Posterior vena cava (tissue), 2 donors: ENCODE measurements at regions not wholly inside any gene's neighbourhood (a gene's known extent, or its start where the extent isn't known, plus 50 kb on each side); places are given as distances from the start of the nearest gene placed in this dataset.
"Not testable (repeated sequence)": the region's sequence is repeated elsewhere in the genome, so short reads cannot be mapped to it uniquely, and the experiment has no call there.

ENCODE experiments used
- DNase-seq: peaks from one replicate; pipeline ENCODE4 v3.0.0-alpha.2; 2020; ENCODE audit warnings: low spot score
- intact Hi-C, 2 donors: fragments of 100-400 bp; cut with DNase I; formaldehyde crosslinking; loops; one replicate each; pipeline versions ENCODE4 v1.14.1 to v1.14.2; 2022 to 2023
- donor health status: DM: yes; HTN: yes; CAD: no.
- donor health status: DM: yes; HTN: yes; CAD: no.

- intact Hi-C loops = loop anchor here in 1 of 2 donors (10.0 kb wide), 1 partner anchor 135 kb away; no protein-coding TSS in a partner anchor
- DNase-seq = peak; percentile 92
Measured at GRCh38 chr3:75429561-75430220, 234.4 kb upstream of the FRG2C start.

DNA sequence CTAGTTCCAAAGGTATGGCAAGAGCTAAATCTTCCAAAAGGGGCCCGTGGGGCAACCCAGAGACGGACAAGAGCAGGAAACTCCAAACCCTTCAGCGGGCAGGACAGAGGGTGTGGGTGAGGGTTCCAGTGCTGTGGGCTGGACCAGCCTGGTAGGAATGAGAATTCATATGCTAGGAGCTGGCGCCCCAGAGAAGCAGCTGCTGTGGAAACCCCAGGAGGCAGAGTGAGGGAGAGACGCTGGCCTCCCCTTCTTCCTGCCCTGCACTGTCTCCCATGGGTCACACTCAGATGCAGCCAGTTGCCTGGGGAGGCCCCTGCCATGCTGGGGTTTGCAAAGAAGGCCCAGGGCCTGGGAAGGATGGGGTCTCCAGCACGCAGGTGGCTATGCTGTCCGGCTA, 233.7 kb upstream of the FRG2C start:
- intact Hi-C loops, DNase-seq: not testable (repeated sequence)

- DNase-seq, intact Hi-C loops: not testable (repeated sequence)
Measured at GRCh38 chr3:75431120-75431519, 233.0 kb upstream of the FRG2C start.

DNA sequence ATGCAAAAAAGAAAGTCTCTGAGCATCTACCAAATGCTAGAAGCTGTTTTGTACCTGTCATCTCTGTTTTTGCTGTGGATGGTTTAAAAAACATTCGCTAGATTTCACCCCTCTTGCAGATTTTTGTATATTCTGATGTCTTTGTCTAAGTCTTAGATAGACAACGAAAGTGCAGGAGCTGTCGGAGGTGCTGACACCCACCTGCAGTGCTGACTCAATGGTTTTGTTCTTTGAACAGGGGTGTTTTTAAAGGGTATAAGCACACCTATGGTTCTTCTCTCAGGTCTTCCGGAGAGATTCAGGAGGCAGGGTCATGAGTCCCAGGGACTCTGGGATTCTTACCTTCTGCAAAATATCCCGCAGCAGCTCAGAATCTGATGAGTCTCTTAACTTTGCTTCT, 231.7 kb upstream of the FRG2C start:
- DNase-seq, intact Hi-C loops: not testable (repeated sequence)

DNA sequence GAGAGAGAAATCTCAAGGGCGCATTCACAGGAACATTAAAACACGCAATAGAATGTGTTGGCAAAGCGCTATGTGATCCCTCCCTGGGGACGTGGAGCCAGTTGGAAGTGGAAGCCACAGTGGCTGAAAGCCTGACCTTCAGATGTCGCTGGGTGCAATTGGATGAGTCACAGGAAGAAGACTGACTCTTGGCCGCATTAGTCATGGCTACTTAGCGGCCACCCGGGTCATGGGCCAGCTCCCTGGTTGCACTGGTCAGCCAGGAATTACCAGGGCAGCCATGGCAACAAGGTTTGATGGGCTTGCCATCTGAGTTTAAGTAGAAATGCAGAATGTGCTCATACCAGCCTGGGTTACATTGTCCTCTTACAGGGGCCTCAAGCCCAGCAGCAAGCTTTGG, 231.2 kb upstream of the FRG2C start:
- intact Hi-C loops = not testable (repeated sequence)
- DNase-seq = peak; percentile 94

DNA sequence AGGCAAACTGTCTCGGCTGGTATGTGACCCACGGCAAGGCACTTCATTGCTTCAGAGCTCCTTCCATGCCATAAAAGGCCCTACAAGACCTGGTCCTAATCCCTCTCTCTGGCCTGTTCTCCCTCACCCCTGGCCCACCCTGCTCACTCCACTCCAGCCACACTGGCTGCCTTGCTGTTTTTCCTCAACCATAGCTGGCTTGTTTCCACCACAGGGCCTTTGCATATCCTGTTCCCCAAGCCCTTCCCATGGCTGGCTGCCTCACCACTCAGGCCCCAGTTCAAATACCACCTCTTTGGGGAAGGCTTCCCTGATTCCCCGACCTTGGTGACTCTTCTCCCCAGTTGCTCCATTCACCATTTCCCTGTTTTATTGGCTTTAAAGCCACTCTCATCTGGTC, 230.8 kb upstream of the FRG2C start:
- DNase-seq, intact Hi-C loops: not testable (repeated sequence)

DNA sequence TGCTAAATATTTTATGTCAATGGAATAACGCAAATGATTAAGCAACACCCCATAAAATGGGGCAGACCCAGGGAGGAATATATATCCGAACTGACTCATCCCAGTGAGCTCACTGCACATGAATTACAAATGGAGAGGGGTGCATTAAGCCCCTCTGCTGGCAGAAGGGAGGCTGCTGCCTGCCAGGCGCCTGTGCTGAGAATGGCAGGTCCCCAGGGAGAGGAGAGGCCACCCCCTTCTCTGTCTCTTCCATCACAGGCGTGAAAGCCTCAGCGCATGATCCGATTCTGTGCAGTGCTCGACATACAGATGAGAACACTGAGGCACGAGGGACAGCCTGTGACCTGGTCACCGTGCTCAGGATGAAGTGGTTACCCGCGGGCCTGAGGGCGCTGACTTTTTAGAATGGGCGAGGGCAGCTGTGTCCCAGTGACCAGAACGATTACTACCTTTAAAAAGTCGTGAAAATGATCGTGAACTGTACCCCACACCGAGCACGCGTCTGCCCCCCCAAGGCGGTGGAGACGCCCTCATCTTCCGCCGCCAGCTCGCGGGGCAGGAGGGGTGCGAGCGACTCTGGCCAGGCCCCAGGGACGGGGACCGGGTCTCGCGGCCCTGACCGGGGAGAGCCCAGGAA, 229.7 kb upstream of the FRG2C start:
- intact Hi-C loops, DNase-seq: not testable (repeated sequence)

DNA sequence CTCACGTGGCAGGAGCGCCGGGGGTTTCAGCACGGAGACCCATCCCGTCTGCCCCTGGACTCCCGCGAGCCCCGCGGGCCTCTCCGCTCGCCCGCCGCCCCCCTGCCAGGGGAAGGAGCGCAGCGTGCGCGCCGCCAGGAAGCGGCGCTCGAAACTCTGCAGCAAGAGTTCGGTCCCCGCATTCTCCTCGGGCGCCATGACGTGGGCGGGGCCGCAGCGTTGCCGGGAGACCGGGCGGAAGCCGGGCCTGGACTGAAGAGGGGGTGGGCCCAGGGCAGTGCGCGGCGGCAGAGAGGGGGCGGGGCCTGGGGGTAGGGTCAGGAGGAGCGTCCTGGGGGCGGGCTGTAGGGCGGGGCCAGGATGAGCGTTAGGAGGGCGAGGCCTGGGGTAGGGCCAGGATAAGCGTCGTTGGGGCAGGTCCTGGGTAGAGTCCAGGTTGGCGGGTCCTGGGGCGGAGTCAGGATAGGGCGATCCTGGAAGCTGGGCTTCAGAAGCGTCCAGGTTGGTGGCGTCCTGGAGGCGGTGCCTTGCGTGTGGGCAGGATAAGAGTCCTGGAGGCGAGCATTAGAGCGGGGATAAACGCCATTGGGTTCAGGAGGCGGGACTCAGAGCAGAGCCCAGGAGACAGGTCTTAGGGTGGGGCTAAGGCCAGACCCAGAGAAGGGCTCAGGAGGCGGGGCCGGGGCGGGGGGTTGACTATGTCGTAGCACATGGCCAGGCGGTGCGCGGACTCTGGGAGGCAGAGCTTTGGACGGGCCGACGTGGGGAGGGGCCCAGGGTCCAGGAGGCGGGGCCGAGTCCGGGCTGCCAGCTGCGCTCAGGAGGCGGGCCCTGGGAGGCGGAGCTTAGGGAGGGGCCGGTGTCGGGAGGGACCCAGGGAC, 229.0 kb upstream of the FRG2C start:
- intact Hi-C loops = not testable (repeated sequence)
- peak; percentile 100 for DNase-seq

- DNase-seq, intact Hi-C loops: not testable (repeated sequence)
Measured at GRCh38 chr3:75435794-75436400, 228.2 kb upstream of the FRG2C start.

- intact Hi-C loops = not testable (repeated sequence)
Measured at GRCh38 chr3:75440986-75441385, 223.1 kb upstream of the FRG2C start.

DNA sequence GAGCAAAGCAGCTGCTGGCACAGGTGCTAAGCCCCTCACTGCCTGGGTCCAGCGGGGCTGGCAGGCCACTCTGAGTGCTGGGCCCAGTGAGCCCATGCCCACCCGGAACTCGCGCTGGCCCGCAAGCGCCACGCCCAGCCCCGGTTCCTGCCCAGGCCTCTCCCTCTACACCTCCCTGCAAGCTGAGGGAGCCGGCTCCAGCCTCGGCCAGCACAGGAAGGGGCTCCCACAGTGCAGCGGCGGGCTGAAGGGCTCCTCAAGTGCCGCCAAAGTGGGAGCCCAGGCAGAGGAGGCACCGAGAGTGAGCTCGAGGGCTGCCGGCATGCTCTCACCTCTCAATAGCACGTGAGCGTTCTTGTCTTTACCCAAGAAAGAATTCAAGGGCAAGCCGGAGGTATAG, 219.5 kb upstream of the FRG2C start:
- intact Hi-C loops, DNase-seq: not testable (repeated sequence)

More at GRCh38 chr3:75440986-75441385, 223.1 kb upstream of the FRG2C start:
- not testable (repeated sequence) for DNase-seq

DNA sequence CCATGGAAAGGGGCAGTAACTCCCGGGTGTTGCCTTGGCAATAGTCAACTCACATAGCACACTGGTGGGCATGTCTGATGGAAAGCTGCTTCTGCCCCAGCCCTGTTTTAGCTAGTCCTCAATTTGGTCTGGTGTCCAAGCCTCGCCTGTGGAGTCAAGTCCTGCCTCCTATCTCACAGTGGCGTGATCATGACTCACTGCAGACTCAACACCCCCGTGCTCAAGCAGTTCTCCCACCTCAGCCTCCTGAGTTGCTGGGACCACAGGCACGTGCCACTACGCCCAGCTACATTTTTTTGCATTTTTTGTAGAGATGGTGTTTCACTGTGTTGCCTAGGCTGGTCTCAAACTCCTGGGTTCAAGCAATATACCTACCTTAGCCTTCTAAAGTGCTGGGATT, 218.9 kb upstream of the FRG2C start:
- intact Hi-C loops, DNase-seq: not testable (repeated sequence)

DNA sequence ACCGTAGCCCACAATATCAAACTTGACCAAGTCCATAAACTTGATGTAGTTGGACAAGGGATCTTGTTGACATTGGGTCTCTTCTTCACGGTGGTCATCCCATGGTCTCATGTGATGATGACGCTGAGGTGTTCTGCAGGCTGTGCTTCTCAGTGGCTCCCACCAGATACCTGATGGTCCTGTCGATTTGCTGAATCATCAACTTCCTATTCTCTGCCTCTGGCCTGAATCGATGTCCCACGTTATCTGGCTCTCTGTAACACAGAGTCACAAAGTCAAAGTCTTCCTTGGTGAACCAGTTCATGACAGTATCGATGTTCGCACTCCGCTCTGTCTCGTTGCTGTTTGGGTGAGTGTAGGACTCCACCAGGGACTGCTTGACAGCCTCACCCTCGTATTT, 217.2 kb upstream of the FRG2C start:
- intact Hi-C loops = not testable (repeated sequence)

DNA sequence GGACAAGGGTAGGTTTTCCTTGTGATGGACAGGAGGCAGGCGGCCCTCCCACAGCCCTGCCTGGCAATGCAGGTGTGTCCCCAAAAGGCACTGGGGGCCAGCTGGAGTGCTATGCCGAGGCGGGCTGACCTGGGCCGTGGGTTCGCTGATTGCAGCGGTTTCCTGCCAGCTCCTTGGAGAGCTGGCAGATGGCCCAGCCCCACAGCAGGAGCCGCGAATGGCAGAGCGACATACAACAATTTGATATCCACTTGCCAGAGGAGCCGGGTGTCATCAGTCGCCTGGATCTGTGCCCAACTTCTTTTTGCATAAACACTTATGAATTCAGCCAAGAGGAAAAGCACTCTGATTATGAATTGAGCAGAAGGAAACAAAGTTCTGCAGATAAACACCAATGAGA, 210.8 kb upstream of the FRG2C start:
- intact Hi-C loops = not testable (repeated sequence)
- DNase-seq = peak; percentile 76

More for the DNA sequence above, 217.2 kb upstream of the FRG2C start:
- not testable (repeated sequence) for DNase-seq

DNA sequence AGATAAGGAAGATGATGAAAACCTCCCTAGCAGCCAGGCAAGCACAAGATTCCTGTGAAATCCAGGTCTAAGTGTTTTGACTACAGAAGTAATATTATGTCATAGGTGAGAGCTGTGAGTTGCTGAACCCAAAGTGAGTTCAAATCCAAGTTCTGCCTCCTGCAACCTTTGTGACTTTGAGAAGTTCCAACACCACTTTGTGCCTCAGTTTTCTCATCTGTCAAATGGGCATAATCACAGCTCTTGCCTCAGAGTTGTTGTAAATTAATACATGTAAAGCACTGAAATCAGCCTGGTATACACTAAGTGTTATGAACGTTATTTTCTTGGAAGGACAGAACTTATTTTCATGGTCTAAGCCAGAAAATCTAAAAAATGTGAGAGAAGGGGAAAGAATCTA, 210.3 kb upstream of the FRG2C start:
- intact Hi-C loops, DNase-seq: not testable (repeated sequence)

DNA sequence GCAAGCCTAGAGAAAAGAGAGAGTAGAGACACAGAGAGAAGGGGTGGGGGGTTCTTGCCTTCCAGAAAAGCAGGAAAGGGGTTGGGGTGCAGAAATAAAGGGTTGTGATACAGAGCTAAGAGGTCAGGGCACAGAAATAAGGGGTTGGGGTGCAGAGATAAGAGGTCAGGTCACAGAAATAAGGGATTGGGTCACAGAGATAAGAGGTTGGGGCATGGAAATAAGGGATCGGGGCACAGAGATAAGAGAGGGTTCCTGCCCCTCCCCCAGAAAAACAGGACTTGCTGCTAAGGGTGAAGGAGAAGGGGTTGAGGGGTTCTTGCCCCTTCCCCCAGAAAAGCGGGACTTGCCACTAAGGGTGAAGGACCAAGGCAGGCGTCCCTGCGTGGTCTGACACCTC, 189.6 kb upstream of the FRG2C start:
- intact Hi-C loops, DNase-seq: not testable (repeated sequence)

DNA sequence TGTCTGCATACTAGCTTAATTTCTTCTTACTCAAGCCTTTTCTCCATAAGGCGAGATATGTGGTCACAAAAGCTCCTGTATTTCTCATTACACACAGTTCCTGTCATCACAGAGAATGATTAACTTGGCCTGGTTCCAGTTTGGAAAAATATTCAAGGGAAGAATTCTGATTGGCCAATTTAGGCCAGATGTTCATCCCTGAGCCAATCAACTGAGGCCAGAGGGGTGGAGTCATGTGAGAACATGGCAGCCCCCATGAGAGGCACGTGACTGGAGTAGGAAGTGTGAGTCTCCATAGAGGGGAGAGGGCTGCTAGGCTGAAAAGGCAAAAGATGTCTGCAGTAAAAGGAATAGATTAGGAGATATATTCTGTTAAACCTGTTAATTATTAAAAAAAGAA, 167.5 kb upstream of the FRG2C start:
- DNase-seq, intact Hi-C loops: not testable (repeated sequence)

- intact Hi-C loops, DNase-seq: not testable (repeated sequence)
Measured at GRCh38 chr3:75500357-75500756, 163.8 kb upstream of the FRG2C start.

DNA sequence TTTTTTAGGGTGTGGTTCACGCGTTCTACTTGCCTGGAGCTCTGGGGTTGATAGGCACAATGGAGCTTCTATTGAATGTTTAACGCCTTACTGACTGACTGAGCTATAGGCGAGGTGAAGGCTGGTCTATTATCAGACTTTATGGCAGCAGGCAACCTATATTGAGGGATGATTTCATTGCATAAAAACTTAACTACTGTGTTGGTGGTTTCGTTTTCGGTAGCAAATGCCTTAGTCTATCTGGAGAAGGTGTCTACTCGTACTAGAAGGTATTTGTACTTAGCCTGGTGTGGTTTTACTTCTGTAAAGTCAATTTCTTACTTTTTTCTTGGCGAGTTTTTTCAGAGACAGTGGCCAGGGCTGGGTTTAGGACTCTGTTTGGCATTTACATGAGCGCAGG, 162.0 kb upstream of the FRG2C start:
- intact Hi-C loops, DNase-seq: not testable (repeated sequence)
